GM12878 (cell line): ENCODE measurements at regions not wholly inside any gene's neighbourhood (a gene's known extent, or its start where the extent isn't known, plus 50 kb on each side); places are given as distances from the start of the nearest gene placed in this dataset.

ENCODE experiments used
- ATAC-seq: fragments of 200-7000 bp; cut with Tn5 transposase; 3 replicates; pipeline ENCODE4 v1.9.1; 2020; ENCODE audit warnings: mild to moderate bottlenecking, moderate library complexity
- BruUV-seq: library from RNA; stranded (reverse); fragments of 400-500 nt; replicated peaks from 2 replicates; lab custom pipeline; 2021; lab: Mats Ljungman, UMichigan
- CTCF ChIA-PET: fragments of 300-600 bp; sonication (Branson Sonifier 250); formaldehyde crosslinking; extraction: SDS; loops from one replicate; lab custom pipeline; 2021; ENCODE audit warnings: inconsistent platforms; lab: Yijun Ruan, JAX
- POLR2A ChIA-PET: fragments of 350-600 bp; formaldehyde crosslinking; extraction: SDS; loops from one replicate; lab custom pipeline; 2021; ENCODE audit warnings: inconsistent platforms; lab: Charles Lee
- RAD21 ChIA-PET: fragments of 300-600 bp; sonication (Branson Sonifier 250); formaldehyde crosslinking; loops from one replicate; lab custom pipeline; 2023; ENCODE audit warnings: antibody characterized with exemption; ENCODE audit not compliant: unreplicated experiment; lab: Charles Lee
- SMC1A ChIA-PET: fragments of 300-600 bp; sonication (Branson Sonifier 250); formaldehyde crosslinking; loops from one replicate; lab custom pipeline; 2023; ENCODE audit not compliant: unreplicated experiment, uncharacterized antibody; lab: Charles Lee
- DNase-seq: peaks from one replicate; pipeline ENCODE4 v3.0.0-alpha.2; 2011; ENCODE audit warnings: low read depth, low spot score
- FAIRE-seq: peaks from 3 replicates; lab custom pipeline; 2011; peaks lifted over from hg19 to GRCh38; lab: Jason Lieb, UNC
- H2AFZ ChIP-seq: 2 replicates; pipeline ENCODE4 v1.6.0; 2011; ENCODE audit warnings: low read depth, low read length, control low read depth; ENCODE audit not compliant: control insufficient read depth
- H3K27ac ChIP-seq: 2 replicates; pipeline ENCODE4 v1.5.1; 2011; ENCODE audit warnings: control low read depth; ENCODE audit not compliant: control insufficient read depth, insufficient read depth
- H3K27me3 ChIP-seq, 2 experiments: replicated peaks in 1 of 2; 2 replicates each; pipeline versions ENCODE4 v1.6.0 to v1.6.1; 2011; ENCODE audit warnings: low read length in 1 of 2; ENCODE audit not compliant: control insufficient read depth in 2 of 2, insufficient read depth in 2 of 2
- H3K36me3 ChIP-seq, 2 experiments: 2 replicates each; pipeline ENCODE4 v1.5.1; 2011; ENCODE audit warnings: low read length in 1 of 2; ENCODE audit not compliant: control insufficient read depth in 2 of 2, insufficient read depth in 2 of 2
- H3K4me1 ChIP-seq: 2 replicates; pipeline ENCODE4 v1.6.1; 2011; ENCODE audit warnings: mild to moderate bottlenecking, low read length, moderate library complexity, mixed read lengths; ENCODE audit not compliant: control insufficient read depth, insufficient read depth
- H3K4me2 ChIP-seq: 2 replicates; pipeline ENCODE4 v1.6.0; 2011; ENCODE audit warnings: control low read depth; ENCODE audit not compliant: control insufficient read depth, insufficient read depth
- H3K4me3 ChIP-seq: fragments of 200-600 bp; sonication (generic); 2 replicates; pipeline ENCODE4 v1.5.1; 2016
- H3K79me2 ChIP-seq: 2 replicates; pipeline ENCODE4 v1.6.0; 2011; ENCODE audit warnings: low read length; ENCODE audit not compliant: control insufficient read depth, insufficient read depth
- H3K9ac ChIP-seq: 2 replicates; pipeline ENCODE4 v1.8.0; 2011; ENCODE audit warnings: low read length, control low read depth, mixed read lengths; ENCODE audit not compliant: control insufficient read depth, insufficient read depth
- H3K9me3 ChIP-seq: replicated peaks from 3 replicates; pipeline ENCODE4 v1.5.1; 2011; ENCODE audit warnings: mild to moderate bottlenecking, low read length; ENCODE audit not compliant: control insufficient read depth, insufficient read depth
- H4K20me1 ChIP-seq: 2 replicates; pipeline ENCODE4 v1.6.0; 2011; ENCODE audit not compliant: control insufficient read depth, insufficient read depth
- BCLAF1 ChIP-seq: fragments of 450-650 bp; IDR thresholded peaks from 2 replicates; pipeline ENCODE4 v1.6.1; 2017; ENCODE audit warnings: antibody characterized with exemption, mild to moderate bottlenecking, moderate library complexity
- BRCA1 ChIP-seq: IDR thresholded peaks from 2 replicates; pipeline ENCODE4 v1.6.1; 2011; ENCODE audit warnings: low read depth, low read length, improper control_type of control experiment
- CBX3 ChIP-seq: fragments of 200-600 bp; sonication (generic); IDR thresholded peaks from 2 replicates; pipeline ENCODE4 v1.6.1; 2016; ENCODE audit warnings: low read depth, borderline replicate concordance
- GATAD2B ChIP-seq: fragments of 450-650 bp; conservative IDR thresholded peaks from 2 replicates; pipeline ENCODE4 v1.6.1; 2017; ENCODE audit warnings: low read depth, mild to moderate bottlenecking, moderate library complexity
- HDAC2 ChIP-seq: fragments of 200-600 bp; sonication (generic); IDR thresholded peaks from 2 replicates; pipeline ENCODE4 v1.6.1; 2017
- LARP7 ChIP-seq: fragments of 450-650 bp; IDR thresholded peaks from 2 replicates; pipeline ENCODE4 v1.6.1; 2017; ENCODE audit warnings: mild to moderate bottlenecking
- POLR2AphosphoS5 ChIP-seq: IDR thresholded peaks from 2 replicates; pipeline ENCODE4 v1.6.1; 2011; ENCODE audit warnings: mild to moderate bottlenecking, low read length, inconsistent platforms
- POU2F2 ChIP-seq: IDR thresholded peaks from 3 replicates; pipeline ENCODE4 v1.6.1; 2011; ENCODE audit warnings: low read depth, mild to moderate bottlenecking, low read length, borderline replicate concordance
- SMC3 ChIP-seq: IDR thresholded peaks from 2 replicates; pipeline ENCODE4 v1.6.1; 2011; ENCODE audit warnings: low read length, improper control_type of control experiment, borderline replicate concordance
- ZBTB11 ChIP-seq: fragments of 450-650 bp; formaldehyde crosslinking; IDR thresholded peaks from 2 replicates; pipeline ENCODE4 v1.5.0; 2022; ENCODE audit warnings: mild to moderate bottlenecking, missing genetic modification characterization
- ZNF217 ChIP-seq: fragments of 450-650 bp; IDR thresholded peaks from 2 replicates; pipeline ENCODE4 v1.6.1; 2017; ENCODE audit warnings: antibody characterized with exemption, mild to moderate bottlenecking
- ZNF24 ChIP-seq: fragments of 450-650 bp; IDR thresholded peaks from 2 replicates; pipeline ENCODE4 v1.6.1; 2017; ENCODE audit warnings: antibody characterized with exemption, mild to moderate bottlenecking
- WGBS: methylation state at CpG from one replicate; pipeline ENCODE4 v1.1.6; 2016; ENCODE audit warnings: low lambda C conversion rate; ENCODE audit not compliant: insufficient replicate concordance, insufficient coverage; ENCODE audit errors: missing lambda C conversion rate; 5-methylcytosine and 5-hydroxymethylcytosine counted together
- in situ Hi-C: fragments of 300-500 bp; cut with MboI; formaldehyde crosslinking; loops from 9 replicates; pipeline ENCODE4 v1.14.3; 2018; ENCODE audit warnings: mixed read lengths
- intact Hi-C: fragments of 100-400 bp; cut with micrococcal nuclease; formaldehyde crosslinking; loops from one replicate; pipeline ENCODE4 v1.14.2; 2022; ENCODE audit not compliant: unreplicated experiment

GRCh38 chrX:95995583-95995982, 689.1 kb upstream of the DIAPH2 start:
- H3K36me3 ChIP-seq, result no peaks in the 10 kb centered on the region
- BruUV-seq, result no TSS peak
- FAIRE-seq, result no peak
- WGBS, result 34% methylated on average over 3 of the region's 3 CpGs
- TF ChIP-seq BCLAF1 (no peak), LARP7 (no peak), POU2F2 (no peak), ZNF217 (no peak), ZNF24 (no peak), POLR2AphosphoS5 (no peak), HDAC2 (no peak), ZBTB11 (no peak), BRCA1 (no peak), SMC3 (no peak), GATAD2B (no peak), CBX3 (no peak)
- TF ChIP-seq, all 136 proteins: peak for 0
- H3K4me1 ChIP-seq, result no peaks in the 10 kb centered on the region
- ChIA-PET POLR2A (no interaction called here), CTCF (no interaction called here), SMC1A (no interaction called here), RAD21 (no interaction called here)
- no peak overlapping the region for H3K4me3 ChIP-seq
- no peak overlapping the region for H2AFZ ChIP-seq
- no peak overlapping the region for H3K9ac ChIP-seq
- in situ Hi-C loops, result no loop called here
- intact Hi-C loops, result no loop called here
- no peak for DNase-seq
- no peaks in the 10 kb centered on the region for H4K20me1 ChIP-seq
- H3K79me2 ChIP-seq, result no peaks in the 10 kb centered on the region
- no peaks in the 10 kb centered on the region for H3K27me3 ChIP-seq
- no peak overlapping the region for H3K4me2 ChIP-seq
- ATAC-seq, result no peak
- no peak overlapping the region for H3K27ac ChIP-seq
- H3K9me3 ChIP-seq, result no peaks in the 10 kb centered on the region
